GM12874 (cell line): ENCODE measurements at regions not wholly inside any gene's neighbourhood (a gene's known extent, or its start where the extent isn't known, plus 50 kb on each side); places are given as distances from the start of the nearest gene placed in this dataset.

ENCODE experiments used
- TF ChIP-seq, protein P1 (sequence below): IDR thresholded peaks from 2 replicates; pipeline ENCODE4 v1.5.1; 2011; ENCODE audit warnings: low read depth, mild to moderate bottlenecking, control low read depth, low read length, moderate library complexity; ENCODE audit not compliant: insufficient read depth

DNA sequence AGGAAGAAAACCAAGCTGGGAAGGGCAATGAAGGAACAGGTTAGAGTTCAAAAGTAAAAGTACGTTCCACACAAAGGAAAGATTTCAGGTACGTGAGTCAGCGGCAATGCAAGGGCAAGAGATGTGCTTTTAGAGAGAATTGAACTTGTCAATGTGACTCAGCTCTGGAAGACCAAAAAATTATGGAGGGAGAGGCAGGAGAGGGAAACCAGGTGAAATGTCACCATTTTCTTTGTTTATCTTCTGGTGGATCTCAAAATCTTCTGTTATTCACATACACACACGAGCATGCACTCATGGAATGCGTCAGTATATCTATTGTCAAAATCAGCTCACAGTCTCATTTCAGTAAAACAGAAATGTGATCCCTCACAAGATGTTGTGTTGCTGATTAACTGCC, 148.8 kb upstream of the RFX3 start:
- TF ChIP-seq, protein P1, sequence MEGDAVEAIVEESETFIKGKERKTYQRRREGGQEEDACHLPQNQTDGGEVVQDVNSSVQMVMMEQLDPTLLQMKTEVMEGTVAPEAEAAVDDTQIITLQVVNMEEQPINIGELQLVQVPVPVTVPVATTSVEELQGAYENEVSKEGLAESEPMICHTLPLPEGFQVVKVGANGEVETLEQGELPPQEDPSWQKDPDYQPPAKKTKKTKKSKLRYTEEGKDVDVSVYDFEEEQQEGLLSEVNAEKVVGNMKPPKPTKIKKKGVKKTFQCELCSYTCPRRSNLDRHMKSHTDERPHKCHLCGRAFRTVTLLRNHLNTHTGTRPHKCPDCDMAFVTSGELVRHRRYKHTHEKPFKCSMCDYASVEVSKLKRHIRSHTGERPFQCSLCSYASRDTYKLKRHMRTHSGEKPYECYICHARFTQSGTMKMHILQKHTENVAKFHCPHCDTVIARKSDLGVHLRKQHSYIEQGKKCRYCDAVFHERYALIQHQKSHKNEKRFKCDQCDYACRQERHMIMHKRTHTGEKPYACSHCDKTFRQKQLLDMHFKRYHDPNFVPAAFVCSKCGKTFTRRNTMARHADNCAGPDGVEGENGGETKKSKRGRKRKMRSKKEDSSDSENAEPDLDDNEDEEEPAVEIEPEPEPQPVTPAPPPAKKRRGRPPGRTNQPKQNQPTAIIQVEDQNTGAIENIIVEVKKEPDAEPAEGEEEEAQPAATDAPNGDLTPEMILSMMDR, result no peak

DNA sequence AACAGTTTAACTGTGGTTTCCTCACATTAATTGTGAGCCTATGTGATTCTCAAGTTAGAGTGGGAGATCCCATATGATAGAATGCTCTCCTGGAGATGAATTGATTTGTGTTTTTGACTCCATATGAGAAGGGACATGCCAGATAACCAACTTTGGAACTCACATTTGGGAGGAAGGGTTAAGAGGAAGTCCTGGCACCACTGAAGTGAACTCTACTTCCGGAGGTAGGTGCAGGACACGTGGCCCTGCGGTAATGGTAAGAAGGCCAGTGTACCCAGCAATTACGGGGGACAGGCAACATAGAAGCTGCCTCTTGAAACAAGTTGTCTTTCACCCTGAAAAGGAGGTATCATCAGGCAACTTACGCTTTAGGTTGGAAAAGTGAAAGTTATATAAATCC, 146.6 kb upstream of the RFX3 start:
- TF ChIP-seq, protein P1, result no peak

DNA sequence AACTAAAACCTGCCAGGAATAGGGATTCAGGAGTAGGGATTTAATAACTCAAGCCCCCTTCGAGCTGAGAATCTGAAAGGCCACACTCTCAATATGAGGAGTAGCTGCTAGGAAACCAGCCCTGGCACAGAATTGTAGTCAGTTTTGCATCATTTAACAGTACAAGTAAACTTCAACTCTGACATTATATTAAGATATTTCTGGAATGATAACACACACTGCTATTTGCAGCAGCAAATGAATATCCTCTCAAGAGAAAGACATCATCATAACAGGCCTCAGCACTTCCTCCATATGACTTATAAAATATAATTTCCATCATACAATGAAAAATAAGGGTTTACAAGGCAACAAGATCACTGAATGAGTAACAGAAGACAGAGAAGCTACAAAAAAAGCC, 138.2 kb upstream of the RFX3 start:
- TF ChIP-seq, protein P1, result no peak

DNA sequence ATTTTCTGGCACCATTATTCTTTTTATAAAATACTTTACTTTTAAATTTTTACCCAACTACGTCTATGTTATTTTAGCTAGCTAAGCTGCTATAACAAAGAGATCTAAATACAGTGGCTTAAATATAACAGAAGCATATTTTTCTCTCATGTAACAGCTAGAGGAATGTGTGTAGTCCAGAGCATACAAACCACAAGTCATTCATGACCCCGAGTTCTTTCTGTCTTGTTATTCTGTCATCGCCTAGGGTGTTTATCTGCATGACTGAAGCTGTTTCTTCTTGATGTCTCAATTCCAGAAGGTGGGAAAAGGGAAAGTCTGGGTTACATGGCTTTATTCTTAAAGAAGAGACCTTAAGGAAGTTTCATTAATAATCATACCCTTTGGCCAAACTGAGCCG, 136.9 kb upstream of the RFX3 start:
- TF ChIP-seq, protein P1, result no peak

- TF ChIP-seq, protein P1, result no peak
These were observed 135.1 kb upstream of the RFX3 start for GRCh38 chr9:3660936-3661335.

- TF ChIP-seq, protein P1, result no peak
These were observed 133.8 kb upstream of the RFX3 start for GRCh38 chr9:3659647-3660046.

DNA sequence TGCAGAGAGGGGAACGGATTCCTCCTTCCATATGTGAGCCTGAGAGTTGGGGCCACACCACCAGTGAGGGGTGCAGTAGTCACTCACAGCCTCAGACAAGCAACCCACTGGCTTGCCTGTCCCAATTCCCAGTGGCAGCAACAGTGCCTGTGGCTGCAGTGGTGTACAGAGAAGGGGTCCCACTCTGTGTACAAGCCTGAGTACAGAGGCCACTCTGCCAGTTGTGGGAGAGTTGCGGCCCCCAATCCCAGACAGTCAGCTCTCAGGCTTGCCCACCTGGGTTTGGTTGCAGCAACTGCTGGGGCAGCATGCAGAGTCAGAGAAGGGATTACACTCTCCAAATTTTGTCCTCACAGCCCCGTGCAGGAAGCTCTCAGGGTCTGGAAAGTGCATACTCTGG, 133.2 kb upstream of the RFX3 start:
- TF ChIP-seq, protein P1, result no peak

GRCh38 chr9:3656224-3656623, 130.4 kb upstream of the RFX3 start:
- TF ChIP-seq, protein P1, result no peak
